ENCODE measurements at regions not wholly inside any gene's neighbourhood (a gene's known extent, or its start where the extent isn't known, plus 50 kb on each side); places are given as distances from the start of the nearest gene placed in this dataset.

- no peak for DNase-seq
Observed at GRCh38 chr3:10555263-10555662, 49.9 kb upstream of the ATP2B2 start.

GRCh38 chr3:10556312-10556711 is 50.9 kb upstream of the ATP2B2 start:
- no peak for DNase-seq

GRCh38 chr3:10557250-10557649 is 51.9 kb upstream of the ATP2B2 start:
- no peak for DNase-seq

DNA sequence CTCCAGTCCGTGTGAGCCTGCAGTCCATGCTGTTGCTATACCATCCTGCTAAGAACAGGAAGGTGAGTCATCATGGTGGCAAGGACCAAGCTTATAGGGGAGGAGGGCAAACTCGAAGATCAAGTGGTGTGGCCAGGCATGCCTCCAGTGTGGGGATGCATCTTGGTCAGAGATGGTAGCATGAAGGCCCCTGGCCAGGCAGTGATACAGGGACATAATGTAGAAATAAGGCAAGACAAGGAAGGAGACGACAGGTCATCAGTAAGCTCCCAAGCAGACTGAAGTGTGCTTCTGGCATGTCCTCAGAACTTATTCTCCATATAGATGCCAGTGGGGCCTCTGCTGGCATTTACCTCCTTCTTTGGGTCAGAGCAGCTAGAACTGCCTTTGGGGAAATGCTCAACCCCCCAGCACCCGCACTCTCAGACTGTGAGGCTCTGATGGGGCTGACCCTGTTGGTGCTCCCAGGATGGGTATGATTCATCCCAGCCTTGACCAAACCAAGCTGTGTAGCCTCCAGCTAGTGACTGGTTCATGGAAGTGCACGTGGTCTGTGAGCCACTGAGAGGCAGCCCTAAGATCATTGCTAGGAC is 52.5 kb upstream of the ATP2B2 start:
- no peak for DNase-seq

DNA sequence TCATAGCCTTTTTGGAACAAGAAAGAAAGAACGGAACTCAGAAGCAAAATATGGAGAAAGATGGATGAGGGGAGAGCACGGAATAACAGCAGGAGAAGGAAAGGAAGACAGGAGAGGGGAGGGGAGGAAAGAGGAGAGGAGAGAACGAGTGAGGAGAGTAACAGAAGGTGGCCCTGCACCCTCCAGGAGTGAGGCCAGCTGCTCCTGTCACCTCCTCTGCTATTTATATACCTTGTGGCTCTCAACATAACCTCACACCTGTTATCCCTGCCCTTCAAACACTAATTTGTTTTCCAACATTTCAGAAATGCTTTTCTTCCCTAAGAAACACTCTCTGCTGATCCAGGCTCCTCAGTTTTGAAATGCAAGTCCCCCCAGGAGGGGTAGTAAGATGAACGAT is 53.4 kb upstream of the ATP2B2 start:
- DNase-seq = no peak

DNA sequence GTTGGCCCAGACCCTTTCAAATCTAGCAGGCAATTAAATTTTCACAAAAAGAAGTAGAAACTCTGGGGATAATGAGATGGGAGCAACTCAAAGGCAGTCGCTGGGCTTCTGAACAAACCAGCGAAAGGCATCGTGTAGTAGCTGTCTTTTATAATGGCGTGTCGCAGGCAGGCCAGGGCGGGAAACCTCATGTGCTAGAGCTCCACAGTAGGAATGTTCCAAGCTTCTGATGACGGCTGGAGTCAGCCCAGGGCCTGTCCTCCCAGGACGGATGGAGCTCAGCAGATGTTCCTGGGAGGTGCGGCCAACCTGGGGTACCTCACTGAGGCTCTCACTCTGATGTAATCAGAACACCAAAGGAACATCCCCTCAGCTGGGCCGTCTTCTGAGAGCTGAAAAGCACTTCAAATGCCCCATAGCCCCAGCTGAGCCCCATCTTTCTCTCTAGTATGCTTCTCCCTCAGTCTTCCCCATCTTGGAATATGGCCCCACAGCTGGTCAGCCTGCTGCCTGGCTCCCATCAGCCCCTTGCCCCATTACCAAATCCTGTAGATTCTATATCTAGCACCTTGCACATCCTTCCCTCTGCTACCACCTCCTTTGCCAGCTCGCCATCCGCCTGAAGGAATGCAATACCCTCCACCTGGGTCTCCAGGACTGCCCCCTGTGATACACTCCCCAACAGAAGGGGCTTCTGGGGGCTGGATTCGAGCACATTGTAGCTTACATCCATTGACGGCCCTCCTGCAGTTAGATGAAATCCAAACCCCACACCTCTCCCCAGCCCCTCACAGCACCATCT is 54.9 kb upstream of the ATP2B2 start:
- DNase-seq = no peak

GRCh38 chr3:10561162-10561945 is 56.0 kb upstream of the ATP2B2 start:
- DNase-seq = no peak

DNA sequence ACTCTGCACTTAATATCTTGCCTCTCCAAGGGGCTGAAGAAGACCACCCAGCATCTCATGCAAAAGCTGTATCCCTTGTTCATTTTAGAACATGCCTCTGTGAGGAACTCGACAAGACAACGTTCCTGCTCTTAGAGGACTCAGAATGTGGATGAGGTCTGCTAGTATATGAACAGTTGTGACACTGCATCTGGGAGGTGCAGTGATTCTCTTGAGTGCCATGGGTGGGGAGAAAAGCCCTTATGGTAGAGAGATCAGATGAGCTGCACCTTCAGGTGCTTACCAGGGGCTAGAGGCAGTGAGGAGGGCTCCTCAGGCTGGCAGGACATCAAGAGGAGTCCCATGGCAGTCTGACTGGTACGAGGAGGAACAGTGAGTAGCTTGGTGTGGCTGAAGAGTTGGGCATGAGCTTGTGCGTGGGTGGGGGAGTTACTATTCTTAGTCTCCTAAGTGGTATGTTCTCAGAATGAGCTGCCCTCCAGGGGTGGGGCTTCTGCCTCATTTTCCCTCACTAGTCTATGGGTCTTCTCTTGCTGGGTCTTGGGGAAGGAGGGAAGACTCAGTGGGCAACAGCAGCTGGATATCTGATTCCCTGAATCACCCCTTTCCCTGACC is 56.7 kb upstream of the ATP2B2 start:
- DNase-seq = no peak

GRCh38 chr3:10563396-10563795 is 58.0 kb upstream of the ATP2B2 start:
- DNase-seq = no peak

GRCh38 chr3:10565814-10566213 is 60.4 kb upstream of the ATP2B2 start:
- DNase-seq = no peak

- no peak for DNase-seq
Observed at GRCh38 chr3:10566451-10566850, 61.1 kb upstream of the ATP2B2 start.

DNA sequence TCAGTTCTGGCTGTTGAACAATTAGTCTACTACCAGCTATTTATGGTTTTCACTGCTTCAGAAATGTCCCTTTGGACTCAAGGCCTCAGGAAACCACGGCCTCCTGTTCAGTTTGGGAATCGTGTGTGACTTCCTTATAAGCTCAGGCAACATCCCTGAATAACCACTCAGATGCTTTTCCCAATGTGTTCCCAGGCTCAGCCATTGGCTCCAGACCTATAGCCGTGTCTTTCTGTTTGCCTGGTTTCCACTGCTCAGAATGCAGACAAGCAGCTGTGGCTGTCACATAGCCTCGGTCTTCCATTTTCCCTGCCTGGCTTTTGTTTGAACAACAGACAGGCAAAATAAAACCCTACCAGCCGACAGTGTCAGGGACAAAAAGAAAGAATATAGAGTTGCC is 63.2 kb upstream of the ATP2B2 start:
- no peak for DNase-seq

GRCh38 chr3:10570196-10570946 is 65.0 kb upstream of the ATP2B2 start:
- DNase-seq = no peak

GRCh38 chr3:10574101-10574620 is 68.8 kb upstream of the ATP2B2 start:
- DNase-seq = no peak

DNA sequence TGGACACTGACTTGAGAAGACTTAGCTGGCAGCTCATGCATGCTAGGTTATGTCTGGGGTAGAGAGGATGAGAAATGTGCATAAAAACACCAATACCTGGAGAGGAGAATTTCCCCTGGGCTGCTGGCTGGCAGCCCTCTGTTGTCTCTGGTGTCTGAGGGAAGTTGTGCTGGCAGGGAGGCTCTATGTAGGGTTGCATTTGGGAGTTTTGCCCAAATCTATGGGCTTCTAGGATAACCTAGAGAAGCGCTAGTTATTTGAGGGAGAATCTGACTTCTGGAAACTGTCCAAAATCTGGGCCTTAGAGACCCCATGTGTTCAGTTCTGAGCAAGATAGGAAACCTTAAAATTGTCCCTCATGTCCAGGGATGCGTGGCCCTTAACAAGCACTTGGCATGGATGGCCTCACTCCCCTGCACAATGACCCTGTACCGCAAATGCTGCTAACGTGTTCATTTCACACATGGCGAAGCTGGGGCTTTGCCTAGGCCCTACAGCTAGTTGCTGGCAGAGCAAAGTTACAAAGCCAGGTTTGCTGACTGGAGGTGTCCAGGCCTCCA is 70.3 kb upstream of the ATP2B2 start:
- no peak for DNase-seq

DNA sequence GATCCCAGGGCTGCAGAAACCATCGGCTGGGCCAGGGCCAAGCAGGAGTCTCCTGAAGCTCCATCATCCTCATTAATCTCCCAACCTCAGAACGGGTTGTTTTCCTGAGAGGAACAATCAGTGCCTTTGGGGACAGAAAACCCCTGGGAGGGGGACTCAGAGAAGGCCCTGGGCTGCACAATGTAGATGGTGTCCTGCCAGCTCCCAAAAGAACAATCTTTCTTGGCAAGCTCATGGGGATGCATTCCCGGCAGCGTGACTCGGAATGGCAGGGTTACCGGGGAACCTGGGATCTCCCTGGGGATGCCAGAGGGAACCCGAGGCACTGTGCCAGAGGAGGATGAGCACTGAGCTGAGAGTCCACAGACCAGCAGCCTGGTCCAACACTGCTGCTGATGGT is 72.1 kb upstream of the ATP2B2 start:
- no peak for DNase-seq

- DNase-seq = no peak
Observed at GRCh38 chr3:10580426-10580825, 75.0 kb upstream of the ATP2B2 start.

- no peak for DNase-seq
Observed at GRCh38 chr3:10581251-10581650, 75.9 kb upstream of the ATP2B2 start.

DNA sequence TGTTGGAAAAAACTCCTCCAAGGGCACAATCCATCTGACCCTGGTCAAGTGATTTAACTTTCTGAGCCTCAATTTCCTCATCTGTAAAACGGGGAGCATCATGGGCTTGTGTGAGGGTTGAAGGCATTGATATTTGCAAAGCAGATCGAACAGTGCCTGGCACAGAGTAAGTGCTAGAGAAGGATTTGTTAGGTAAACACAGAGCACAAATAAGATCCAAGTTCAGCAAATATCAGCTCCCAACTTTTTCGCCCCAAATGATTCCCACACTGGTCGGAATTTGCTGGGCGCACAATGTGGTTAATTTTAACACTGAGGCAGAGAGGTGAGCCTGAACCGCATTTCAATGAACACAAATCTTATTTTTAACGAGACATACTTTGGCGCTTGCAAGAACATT is 76.3 kb upstream of the ATP2B2 start:
- no peak for DNase-seq

- no peak for DNase-seq
Observed at GRCh38 chr3:10582733-10583132, 77.3 kb upstream of the ATP2B2 start.

GRCh38 chr3:10583798-10584708 is 78.7 kb upstream of the ATP2B2 start:
- no peak for DNase-seq

Data from CD4-positive, alpha-beta T cell treated with Interferon alpha-2 for 1 hour (primary cell).